Neural progenitor cell (in vitro differentiated cells): ENCODE measurements at regions not wholly inside any gene's neighbourhood (a gene's known extent, or its start where the extent isn't known, plus 50 kb on each side); places are given as distances from the start of the nearest gene placed in this dataset.

Experiments used
- CTCF ChIP-seq: fragments of 200-600 bp; sonication (generic); IDR thresholded peaks from 2 replicates; pipeline ENCODE4 v1.5.1; 2017; ENCODE audit warnings: antibody characterized with exemption, mild to moderate bottlenecking
- EZH2phosphoT487 ChIP-seq: fragments of 200-600 bp; sonication (generic); IDR thresholded peaks from 2 replicates; pipeline ENCODE4 v1.6.1; 2017; ENCODE audit warnings: antibody characterized with exemption

DNA sequence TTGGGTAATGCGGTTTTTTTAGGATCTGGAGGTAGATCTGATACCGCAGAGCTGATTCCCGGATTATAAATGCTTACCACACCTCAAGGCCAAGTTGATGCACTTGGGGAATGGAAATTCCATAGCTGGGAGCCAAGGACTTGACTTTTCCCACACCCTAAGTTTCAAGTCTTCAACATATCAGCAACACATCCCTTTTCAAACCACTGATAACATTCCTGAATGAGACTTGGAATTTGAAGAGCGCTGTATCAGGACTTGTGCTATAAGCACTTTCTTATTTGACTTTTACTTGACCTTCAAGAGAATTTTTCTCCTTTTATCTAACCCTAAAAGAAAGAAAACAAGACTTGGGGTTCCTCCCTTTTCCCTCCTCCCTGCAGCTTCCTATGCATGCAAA, 90.6 kb upstream of the NAA20 start:
- no peak for TF ChIP-seq CTCF
- no peak for TF ChIP-seq EZH2phosphoT487
